HG03108 (cell line): ENCODE measurements at regions not wholly inside any gene's neighbourhood (a gene's known extent, or its start where the extent isn't known, plus 50 kb on each side); places are given as distances from the start of the nearest gene placed in this dataset.
"Not testable (repeated sequence)": the region's sequence is repeated elsewhere in the genome, so short reads cannot be mapped to it uniquely, and the experiment has no call there.

Experiments
- ATAC-seq: cut with Tn5 transposase; IDR thresholded peaks from one replicate; pipeline ENCODE4 v1.9.1; 2021; ENCODE audit warnings: moderate library complexity; ENCODE audit not compliant: unreplicated experiment

DNA sequence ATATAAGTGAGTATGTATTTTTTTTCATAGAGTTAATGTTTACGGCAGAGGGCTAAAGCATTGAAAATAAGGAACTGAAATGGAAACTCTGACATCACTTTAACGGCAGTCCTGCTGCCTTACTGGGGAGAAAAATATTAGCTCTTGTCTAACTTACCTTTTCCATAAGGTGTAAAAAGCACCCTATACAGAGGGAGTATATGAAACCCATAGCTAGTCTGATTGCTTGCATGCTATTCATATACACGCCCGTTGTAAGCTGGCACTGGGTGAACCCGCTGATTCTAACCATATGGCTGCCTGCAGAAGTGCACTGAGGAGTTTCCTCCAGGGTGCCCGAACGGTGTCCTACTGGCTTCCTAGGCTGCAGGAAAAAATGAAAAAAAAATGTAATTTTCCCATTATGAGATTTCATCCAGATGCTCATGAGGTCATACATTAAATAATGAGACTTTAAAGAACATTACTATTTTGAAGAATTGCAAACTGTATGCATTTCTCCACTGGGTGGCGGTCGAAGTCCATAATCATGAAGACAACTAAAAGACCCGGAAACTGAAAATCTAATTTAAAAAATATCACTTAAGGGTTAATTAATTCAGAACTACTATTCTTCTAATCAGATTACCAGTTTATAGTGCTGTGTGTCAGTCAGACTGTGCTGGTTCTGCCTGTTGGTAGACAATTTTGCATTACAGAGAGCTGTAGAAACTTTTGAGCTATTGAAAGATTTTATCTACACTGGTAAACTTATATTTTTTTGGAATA lies 144.7 kb downstream of the ALX1 start:
- ATAC-seq, result peak; percentile 82

DNA sequence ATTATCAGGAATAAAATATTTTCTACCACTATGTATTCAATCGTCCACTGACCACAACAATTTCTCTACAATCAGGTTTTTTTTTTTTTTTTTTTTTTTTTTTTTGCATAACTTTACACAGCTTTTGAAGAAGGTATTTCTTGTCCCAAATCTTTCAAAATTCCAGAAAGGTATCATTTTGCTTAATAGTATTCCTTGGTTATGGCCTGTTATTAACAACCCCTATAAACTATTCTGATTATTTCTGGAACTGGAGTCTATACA lies 145.3 kb downstream of the ALX1 start:
- ATAC-seq, result no peak

DNA sequence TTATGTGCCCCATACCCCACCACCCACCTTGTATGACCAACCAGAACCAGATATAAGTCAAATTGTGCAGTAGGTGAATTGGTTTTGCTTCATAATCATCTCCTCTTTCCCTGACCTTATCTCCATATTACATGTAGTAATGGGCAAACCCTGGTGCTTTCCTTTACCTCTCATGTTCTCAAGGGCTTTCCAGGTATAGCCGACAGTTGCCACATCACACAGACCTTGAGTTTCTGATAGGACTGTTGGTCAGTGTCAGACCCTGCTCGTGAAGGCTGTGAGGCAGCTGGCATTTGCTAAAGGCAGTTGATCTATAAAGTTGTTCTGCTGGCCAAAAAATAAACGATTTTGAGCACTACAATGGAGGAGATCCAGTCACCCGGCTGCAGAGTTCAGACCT lies 145.9 kb downstream of the ALX1 start:
- no peak for ATAC-seq

DNA sequence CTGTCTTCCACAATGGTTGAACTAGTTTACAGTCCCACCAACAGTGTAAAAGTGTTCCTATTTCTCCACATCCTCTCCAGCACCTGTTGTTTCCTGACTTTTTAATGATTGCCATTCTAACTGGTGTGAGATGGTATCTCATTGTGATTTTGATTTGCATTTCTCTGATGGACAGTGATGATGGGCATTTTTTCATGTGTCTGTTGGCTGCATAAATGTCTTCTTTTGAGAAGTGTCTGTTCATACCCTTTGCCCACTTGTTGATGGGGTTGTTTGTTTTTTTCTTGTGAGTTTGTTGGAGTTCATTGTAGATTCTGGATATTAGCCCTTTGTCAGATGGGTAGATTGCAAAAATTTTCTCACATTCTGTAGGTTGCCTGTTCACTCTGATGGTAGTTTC lies 153.1 kb downstream of the ALX1 start:
- ATAC-seq, result not testable (repeated sequence)

DNA sequence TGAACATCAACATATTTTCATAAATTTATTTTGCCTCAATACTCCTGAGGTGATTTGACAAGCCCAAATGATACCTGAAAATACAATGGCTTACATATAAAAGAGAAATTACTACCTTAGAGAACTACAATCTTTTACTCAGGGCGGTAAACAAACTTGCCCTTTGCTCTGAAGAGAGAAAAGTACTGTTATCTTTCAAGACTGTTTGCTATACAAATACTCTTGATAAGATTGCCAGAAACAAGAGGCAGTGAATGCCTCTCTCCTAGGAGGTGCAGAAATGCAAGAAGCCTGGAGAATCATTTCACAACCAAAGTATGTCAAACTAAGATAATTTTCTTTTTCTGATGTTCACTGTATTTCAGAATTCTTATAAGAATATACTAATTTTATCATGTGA lies 160.3 kb downstream of the ALX1 start:
- ATAC-seq, result no peak

DNA sequence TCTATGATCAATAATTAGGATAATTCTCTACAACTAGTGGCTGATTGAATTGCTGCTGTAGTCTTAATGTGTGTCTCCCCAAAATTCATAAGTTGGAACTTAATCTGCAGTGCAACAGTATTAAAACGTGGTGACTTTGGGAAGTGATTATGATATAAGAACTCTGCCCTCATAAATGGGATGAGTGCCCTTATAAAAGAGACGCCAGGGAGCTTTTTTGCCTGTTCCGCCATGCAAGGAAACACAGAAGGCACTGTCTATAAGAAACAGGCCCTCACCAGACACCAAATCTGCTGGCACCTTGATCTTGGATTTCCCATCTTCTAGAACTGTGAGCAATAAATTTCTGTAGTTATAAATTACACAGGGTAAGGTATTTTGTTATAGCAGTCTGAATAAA lies 161.0 kb downstream of the ALX1 start:
- no peak for ATAC-seq

DNA sequence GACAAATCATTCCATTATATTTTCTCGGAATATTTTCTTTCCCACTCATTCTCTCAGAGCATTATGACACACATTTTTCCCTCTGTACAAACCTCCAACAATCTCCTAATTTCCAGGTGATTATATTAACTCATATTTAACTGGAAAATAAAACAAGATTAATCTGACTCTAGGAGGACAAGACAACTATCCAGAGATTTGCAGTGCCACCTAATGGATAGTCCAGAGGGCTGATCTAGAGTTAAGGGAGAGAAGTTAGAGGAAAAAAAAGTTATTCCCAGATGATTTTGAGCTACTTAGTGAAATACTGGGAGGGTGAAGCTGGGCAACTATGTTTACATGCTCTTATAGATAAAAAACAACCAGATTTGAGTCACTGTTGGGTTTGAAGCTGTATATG lies 161.7 kb downstream of the ALX1 start:
- ATAC-seq, result no peak

DNA sequence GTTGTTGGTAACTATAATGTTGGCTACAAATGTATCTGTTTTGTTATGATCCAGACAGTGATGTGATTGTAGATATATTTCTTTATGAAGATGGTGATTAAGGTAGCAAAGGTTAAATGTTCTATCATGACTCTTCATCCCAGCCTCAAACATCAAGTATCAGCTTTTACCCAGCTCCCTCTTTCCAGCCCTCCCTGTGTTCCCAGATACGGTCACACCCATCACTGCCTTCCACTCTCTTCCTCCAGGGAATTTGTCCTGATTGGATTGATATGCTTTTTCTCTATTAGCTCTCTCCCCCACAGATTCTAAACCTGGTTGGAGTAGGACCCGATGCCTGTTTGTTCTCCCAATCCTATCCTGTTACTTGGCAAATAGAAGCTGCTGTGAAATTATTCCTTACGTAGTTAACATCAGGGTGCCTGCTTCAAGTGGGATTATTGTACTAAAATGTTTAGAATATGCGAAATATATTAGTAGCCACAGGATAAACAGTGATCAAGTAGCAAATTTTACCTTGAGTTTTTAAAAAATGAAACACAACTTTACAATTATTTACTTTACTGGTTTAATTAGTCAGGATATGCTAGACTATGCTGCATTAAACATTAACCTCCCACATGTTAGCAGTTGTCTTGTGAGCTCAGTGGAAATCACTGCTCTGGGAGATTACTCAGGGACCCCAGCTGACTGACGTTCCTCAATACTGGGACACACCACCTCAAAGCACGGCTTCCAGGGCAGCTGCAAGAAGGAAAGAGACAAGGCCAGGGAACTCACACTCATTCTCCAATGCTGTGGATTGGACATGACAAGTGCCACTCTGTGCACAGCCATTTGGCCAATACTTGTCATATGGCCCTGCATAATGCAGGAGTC lies 165.3 kb downstream of the ALX1 start:
- no peak for ATAC-seq

DNA sequence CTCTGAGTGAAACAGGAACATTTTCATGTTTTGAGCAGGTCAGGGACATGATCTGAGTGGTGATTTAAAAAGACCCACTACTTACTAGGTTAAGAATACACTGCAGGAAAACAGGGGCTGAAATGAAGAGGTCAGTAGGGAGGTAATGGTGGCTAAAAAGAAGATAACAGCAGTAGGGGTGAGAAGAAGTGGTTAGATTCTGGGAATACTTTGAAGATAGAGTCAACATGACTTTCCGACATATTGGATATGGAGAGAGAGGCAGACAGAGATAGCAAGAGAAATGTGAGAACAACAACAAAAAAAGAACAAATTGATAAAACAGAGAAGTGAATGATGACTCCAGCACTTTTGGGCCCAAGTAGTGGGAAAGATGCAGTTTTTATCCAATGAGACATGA lies 168.0 kb downstream of the ALX1 start:
- no peak for ATAC-seq

DNA sequence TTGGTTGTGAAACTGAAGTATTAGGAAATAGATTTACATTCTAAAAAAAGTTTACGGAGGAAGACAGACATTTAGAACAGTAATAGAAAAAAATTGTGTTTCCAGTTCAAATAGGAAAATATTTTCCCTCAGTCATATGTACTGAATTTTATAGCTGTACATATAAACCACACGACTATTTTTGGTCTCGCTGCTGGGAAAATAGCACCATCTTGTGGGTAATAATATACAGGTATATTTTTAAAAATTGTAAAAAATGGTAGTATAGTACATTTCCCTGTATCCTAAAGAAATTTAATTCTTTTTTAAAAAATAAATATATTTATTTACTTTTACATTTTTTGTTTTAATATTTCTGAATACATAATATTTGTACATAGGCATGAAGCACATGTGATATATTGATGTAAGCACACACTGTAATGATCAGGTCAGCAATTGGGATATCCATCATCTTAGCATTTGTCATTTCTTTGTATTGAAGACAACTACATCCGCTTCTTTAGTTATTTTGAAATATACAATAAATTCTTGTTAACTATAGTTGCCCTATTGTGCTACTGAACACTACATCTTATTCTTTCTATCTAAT lies 168.6 kb downstream of the ALX1 start:
- ATAC-seq, result no peak

DNA sequence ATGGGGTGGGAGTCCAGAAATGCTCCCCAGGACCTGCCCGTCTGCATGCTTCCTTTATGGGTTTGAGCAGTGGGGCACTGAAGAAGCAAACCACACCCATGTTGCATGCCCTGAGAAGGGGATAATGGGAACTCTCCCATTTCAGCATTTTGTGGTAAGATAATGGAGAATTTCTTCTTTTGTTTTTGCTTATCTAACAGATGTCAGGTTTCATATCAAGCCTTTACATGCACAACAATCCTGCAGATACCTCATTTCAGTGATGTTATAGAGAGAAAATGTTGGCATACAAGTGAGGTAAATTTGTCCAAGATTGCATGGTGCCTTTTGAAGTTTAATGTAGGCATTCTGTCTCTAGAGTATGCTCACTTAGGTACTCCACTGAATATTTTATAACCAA lies 177.0 kb downstream of the ALX1 start:
- no peak for ATAC-seq

DNA sequence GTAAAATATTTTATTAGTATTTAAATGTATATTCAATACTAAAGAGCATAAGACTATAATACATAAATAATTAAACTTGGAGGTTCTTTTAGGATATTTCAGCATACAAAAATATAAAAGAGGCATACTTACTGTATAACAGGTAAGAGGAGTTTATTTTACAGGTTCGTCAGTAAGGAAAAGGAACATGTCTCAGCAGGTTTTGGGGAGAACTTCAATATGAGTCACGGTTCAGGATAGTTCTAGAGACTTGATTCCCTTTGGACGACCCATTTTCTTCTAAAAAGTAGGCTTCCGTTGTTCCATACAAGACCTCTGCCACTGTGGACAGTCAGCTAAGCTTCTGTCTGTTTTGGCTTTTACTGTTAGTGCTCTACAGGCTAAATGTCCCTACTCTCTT lies 181.1 kb downstream of the ALX1 start:
- ATAC-seq, result no peak

DNA sequence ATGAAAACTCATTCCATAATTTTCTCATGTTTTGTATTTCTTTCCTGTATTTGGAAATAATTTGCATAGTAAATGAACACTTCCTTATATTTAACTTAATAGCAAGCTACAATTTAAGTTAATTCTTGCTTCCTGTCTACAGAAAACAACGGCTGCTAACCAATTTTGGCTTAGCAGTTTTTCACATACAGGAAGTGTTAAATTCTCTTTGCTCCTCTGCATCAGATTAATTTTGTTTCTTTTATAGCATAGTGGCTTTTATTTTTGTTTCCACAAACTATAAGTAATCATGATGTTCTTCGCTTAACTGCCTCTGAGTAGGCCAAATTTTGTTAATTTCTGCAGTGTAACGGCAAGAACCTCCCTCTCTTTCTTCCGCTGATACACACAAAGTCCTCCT lies 182.9 kb downstream of the ALX1 start:
- no peak for ATAC-seq

DNA sequence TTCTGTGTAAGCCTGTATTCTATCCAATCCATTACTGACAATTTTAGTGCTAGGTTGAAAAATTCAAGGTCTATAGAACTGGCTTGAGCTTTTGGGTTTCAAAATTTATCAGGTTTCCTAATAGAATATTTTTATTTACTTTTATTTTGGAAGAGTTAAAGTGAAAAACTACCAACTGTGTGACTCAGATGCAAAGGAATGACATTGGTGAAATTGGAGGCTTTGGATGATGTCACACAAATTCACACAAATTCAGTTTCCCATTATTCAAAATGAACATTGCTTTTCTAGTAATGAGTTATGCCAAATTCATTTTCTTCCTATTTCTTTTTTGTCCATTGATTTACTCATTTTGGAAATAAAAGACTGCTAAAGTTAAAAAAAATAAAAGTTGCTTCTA lies 186.9 kb downstream of the ALX1 start:
- ATAC-seq, result no peak

DNA sequence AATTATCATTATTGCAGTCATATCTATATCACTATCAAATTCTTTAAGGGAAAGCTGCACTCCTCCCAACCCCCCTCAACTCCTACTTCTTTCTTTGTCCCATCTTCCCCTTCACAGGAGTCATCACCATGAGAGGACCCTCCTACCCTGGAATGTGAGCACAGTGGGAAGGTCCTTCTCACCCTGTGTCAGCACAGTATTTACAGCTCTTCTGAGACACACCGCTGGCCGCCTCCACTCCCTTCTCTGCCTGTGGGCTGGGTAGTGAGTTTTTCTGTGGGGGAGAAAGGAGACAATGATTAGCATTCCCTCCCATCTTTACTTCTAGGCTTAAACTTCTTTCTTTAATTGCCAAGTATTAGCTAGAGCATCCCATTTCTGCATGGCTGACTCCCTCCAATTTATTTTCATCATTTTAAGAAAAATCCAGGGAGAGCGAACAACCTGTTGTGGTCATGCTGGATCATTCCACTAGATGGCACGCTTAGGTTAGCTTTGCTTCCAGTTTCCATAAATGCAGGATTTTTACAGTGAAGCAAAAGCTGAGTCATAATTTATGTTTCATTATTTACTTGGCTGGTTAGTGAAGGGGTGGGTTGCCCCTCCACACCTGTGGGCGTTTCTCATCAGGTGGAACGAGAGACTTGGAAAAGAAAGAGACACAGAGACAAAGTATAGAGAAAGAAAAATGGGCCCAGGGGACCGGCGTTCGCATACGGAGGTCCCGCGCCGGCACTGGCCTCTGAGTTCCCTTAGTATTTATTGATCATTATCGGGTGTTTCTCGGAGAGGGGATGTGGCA lies 188.5 kb downstream of the ALX1 start:
- ATAC-seq, result peak; percentile 89

DNA sequence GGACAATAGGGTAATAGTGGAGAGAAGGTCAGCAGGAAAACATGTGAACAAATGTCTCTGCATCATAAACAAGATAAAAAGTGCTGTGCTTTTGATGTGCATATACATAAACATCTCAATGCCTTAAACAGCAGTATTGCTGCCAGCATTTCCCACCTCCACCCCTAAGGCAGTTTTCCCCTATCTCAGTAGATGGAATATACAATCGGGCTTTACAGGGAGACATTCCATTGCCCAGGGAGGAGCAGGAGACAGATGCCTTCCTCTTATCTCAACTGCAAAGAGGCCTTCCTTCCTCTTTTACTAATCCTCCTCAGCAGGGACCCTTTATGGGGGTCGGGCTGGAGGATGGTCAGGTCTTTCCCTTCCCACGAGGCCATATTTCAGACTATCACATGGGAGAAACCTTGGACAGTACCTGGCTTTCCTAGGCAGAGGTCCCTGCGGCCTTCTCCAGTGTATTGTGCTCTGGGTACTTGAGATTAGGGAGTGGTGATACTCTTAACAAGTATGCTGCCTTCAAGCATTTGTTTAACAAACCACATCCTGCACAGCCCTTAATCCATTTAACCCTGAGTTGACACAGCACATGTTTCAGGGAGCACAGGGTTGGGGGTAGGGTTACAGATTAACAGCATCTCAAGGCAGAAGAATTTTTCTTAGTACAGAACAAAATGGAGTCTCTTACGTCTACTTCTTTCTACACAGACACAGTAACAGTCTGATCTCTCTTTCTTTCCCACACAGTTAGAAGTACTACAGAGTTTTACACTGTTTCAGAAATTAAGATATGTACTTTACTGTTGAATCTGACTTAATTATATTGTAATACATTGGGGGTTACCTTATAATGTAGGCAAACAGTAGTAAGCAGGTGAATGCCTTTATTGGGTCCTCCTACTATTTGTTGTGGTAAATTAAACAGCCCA lies 189.4 kb downstream of the ALX1 start:
- ATAC-seq, result not testable (repeated sequence)

DNA sequence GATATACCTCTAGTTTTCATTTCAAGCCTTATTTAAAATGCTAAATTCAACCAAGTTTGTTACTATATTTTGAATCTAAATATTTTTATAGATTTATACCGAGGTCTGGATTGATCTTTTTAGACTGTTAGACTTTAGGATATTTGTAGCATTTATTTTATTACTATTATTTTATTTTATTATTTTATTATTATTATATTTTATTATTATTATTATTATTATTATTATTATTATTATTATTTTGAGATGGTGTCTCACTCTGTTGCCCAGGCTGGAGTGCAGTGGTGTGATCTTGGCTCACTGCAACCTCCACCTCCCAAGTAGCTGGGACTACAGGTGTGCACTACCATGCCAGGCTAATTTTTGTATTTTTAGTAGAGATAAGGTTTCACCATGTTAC lies 195.3 kb downstream of the ALX1 start:
- ATAC-seq, result not testable (repeated sequence)

DNA sequence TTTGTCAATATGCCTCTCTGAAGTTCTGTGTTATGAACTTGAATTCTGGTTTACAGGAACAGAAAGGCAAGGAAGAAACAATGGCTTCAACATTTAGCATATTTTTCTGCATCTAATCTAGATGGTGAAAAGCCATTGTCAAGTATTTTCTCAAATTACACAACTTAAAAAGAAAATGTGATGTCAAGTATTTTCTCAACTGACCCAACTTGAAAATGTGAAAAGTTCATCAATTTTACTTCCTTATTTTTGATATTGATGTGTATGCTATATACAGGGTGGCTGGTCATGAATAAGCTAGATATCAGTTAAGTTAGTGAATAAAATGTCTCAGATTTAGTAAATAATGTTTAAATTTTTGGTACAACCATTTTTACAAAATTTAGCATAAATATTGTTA lies 196.7 kb downstream of the ALX1 start:
- ATAC-seq, result no peak

DNA sequence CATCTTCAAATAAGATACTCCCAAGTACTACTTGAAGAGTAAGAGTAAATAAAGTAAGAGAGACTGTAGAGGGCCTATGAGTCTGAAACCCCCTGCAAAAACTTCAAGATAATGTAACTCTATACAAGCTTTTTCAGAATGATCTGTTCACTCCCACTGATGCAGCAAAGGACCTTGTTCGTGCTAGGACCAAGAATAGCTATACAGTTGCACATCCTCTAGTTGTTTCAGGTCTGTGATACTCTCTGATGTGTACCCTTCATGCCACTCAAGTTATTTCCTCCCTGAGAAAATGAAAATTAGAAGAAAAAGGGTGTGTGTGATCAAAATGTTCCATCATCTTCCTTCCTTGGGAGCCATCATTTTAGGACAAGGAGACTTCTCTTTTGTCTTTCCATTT lies 204.4 kb downstream of the ALX1 start:
- ATAC-seq, result peak; percentile 47

DNA sequence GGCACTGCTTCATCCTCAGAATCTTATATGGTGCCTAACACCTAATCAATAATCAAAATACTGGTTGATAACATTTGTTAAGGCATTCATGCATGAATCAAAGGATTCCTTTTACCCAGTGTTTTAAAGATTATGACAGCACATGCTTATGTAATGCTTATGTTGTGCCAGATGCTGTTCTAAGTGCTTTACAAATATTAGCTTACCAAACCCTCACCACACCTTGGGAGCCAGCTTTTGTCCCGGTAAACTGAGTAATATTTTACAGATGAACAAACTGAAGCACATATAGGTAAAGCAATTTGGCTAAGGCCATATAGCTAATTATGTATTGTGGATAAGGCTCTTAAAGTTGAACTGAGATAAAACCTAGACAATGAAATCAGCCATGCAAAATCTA lies 209.2 kb downstream of the ALX1 start:
- no peak for ATAC-seq
